ENCODE measurements at regions not wholly inside any gene's neighbourhood (a gene's known extent, or its start where the extent isn't known, plus 50 kb on each side); places are given as distances from the start of the nearest gene placed in this dataset.

GRCh38 chr2:100653449-100654035, 90.7 kb downstream of the PDCL3 start:
- H2AFZ ChIP-seq (replicated peaks), result no peak overlapping the region
- no peaks in the 10 kb centered on the region for H3K36me3 Mint-ChIP-seq
- H4K20me1 ChIP-seq (ENCODE audit: low read depth), result no peaks in the 10 kb centered on the region
- H3F3A ChIP-seq (ENCODE audit: low read depth), result no peaks in the 10 kb centered on the region
- H3K9ac ChIP-seq, result no peak overlapping the region
- no peaks in the 10 kb centered on the region for H3K79me2 ChIP-seq (ENCODE audit: low read depth)
- H3K4me1 ChIP-seq, result no peaks in the 10 kb centered on the region
- DNase-seq (ENCODE audit: low spot score), result no peak
- H3K27me3 ChIP-seq, result no peaks in the 10 kb centered on the region
- no peak overlapping the region for H3K4me2 ChIP-seq
- no peaks in the 10 kb centered on the region for H3K4me1 Mint-ChIP-seq
- no peak for TF ChIP-seq EZH2 (IDR thresholded peaks at IDR 0.05)
- TF ChIP-seq EZH2phosphoT487 (IDR thresholded peaks at IDR 0.05), result no peak
- TF ChIP-seq CTCF (IDR thresholded peaks at IDR 0.05), result no peak
- H3K9me3 ChIP-seq (ENCODE audit: low read depth), result no peaks in the 10 kb centered on the region
- H3K4me3 Mint-ChIP-seq, result no peak overlapping the region
- H3K27me3 Mint-ChIP-seq (ENCODE audit: insufficient read depth, low read depth), result peaks cover 7% of the 10 kb centered on the region
- H3K36me3 ChIP-seq, result no peaks in the 10 kb centered on the region
- peaks cover 17% of the 10 kb centered on the region for H3K9me3 Mint-ChIP-seq
- H3K4me3 ChIP-seq, result no peak overlapping the region
- H3K27ac Mint-ChIP-seq, result no peak overlapping the region
- H3K27ac ChIP-seq, result no peak overlapping the region

DNA sequence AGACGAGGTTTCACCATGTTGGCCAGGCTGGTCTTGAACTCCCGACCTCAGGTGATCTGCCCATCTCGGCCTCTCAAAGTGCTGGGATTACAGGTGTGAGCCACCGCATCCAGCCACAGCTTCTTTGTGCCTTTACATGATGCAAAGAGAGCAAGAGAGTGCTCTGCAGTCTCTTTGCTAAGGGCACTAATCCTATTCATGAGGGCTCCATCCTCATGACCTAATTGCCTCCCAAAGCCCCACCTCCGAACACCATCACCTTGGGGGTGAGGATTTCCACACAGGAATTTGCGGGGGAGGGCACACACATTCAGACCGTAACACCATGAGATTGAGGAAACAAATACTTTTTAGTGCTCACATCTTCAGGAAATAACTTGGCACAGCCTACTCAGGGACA, 91.8 kb downstream of the PDCL3 start:
- no peak overlapping the region for H3K9ac ChIP-seq
- no peak overlapping the region for H3K4me2 ChIP-seq
- Mint-ChIP-seq H3K36me3 (no peaks in the 10 kb centered on the region), H3K27me3 (ENCODE audit: insufficient read depth, low read depth) (peaks cover 5% of the 10 kb centered on the region), H3K9me3 (peaks cover 11% of the 10 kb centered on the region), H3K4me1 (no peaks in the 10 kb centered on the region), H3K4me3 (no peak overlapping the region), H3K27ac (no peak overlapping the region)
- H3K4me1 ChIP-seq, result no peaks in the 10 kb centered on the region
- H3K79me2 ChIP-seq (ENCODE audit: low read depth), result no peaks in the 10 kb centered on the region
- DNase-seq (ENCODE audit: low spot score), result no peak
- TF ChIP-seq EZH2phosphoT487 (IDR thresholded peaks at IDR 0.05) (no peak), EZH2 (IDR thresholded peaks at IDR 0.05) (no peak), CTCF (IDR thresholded peaks at IDR 0.05) (no peak)
- no peak overlapping the region for H2AFZ ChIP-seq (replicated peaks)
- H3K36me3 ChIP-seq, result no peaks in the 10 kb centered on the region
- H3K9me3 ChIP-seq (ENCODE audit: low read depth), result no peaks in the 10 kb centered on the region
- H3K27ac ChIP-seq, result no peak overlapping the region
- no peaks in the 10 kb centered on the region for H4K20me1 ChIP-seq (ENCODE audit: low read depth)
- H3K4me3 ChIP-seq, result no peak overlapping the region
- no peaks in the 10 kb centered on the region for H3K27me3 ChIP-seq
- H3F3A ChIP-seq (ENCODE audit: low read depth), result no peaks in the 10 kb centered on the region

DNA sequence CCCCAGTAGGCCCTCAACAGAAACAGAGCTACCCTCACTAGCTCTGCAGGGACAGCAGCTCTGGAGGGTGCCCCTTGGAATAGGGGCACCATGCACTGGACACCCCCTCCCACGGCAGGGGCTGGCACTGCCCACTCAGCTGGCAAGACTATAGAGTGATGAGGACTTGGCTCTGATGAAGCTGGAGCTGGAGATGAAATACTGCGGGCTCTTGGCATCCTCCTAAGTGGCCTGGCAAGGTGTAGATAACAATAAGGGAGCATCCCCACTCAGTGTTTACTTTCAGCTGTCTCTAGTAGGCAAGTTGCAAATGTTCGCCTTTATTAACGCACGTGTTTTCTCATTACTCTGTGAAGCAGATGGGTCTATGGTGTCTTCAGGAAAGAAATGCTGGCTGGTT, 92.7 kb downstream of the PDCL3 start:
- Mint-ChIP-seq H3K9me3 (peaks cover 9% of the 10 kb centered on the region), H3K36me3 (no peaks in the 10 kb centered on the region), H3K4me1 (no peaks in the 10 kb centered on the region), H3K27ac (peak overlapping the region; percentile 21), H3K4me3 (no peak overlapping the region), H3K27me3 (ENCODE audit: insufficient read depth, low read depth) (peaks cover 5% of the 10 kb centered on the region)
- Histone ChIP-seq H3K4me3 (no peak overlapping the region), H3F3A (ENCODE audit: low read depth) (no peaks in the 10 kb centered on the region), H3K27me3 (no peaks in the 10 kb centered on the region), H4K20me1 (ENCODE audit: low read depth) (no peaks in the 10 kb centered on the region), H3K27ac (no peak overlapping the region), H3K79me2 (ENCODE audit: low read depth) (no peaks in the 10 kb centered on the region), H3K4me2 (no peak overlapping the region), H3K9ac (no peak overlapping the region), H3K9me3 (ENCODE audit: low read depth) (no peaks in the 10 kb centered on the region), H2AFZ (replicated peaks) (no peak overlapping the region), H3K36me3 (no peaks in the 10 kb centered on the region), H3K4me1 (no peaks in the 10 kb centered on the region)
- DNase-seq (ENCODE audit: low spot score), result no peak
- TF ChIP-seq EZH2 (IDR thresholded peaks at IDR 0.05) (no peak), EZH2phosphoT487 (IDR thresholded peaks at IDR 0.05) (no peak), CTCF (IDR thresholded peaks at IDR 0.05) (no peak)
